LNCAP (cell line): ENCODE measurements at regions not wholly inside any gene's neighbourhood (a gene's known extent, or its start where the extent isn't known, plus 50 kb on each side); places are given as distances from the start of the nearest gene placed in this dataset.

Source experiments
- TF ChIP-seq, protein P1 (sequence below): fragments of 450-650 bp; IDR thresholded peaks from 2 replicates; pipeline ENCODE4 v1.5.1; 2017; ENCODE audit warnings: mild to moderate bottlenecking

- TF ChIP-seq, protein P1, sequence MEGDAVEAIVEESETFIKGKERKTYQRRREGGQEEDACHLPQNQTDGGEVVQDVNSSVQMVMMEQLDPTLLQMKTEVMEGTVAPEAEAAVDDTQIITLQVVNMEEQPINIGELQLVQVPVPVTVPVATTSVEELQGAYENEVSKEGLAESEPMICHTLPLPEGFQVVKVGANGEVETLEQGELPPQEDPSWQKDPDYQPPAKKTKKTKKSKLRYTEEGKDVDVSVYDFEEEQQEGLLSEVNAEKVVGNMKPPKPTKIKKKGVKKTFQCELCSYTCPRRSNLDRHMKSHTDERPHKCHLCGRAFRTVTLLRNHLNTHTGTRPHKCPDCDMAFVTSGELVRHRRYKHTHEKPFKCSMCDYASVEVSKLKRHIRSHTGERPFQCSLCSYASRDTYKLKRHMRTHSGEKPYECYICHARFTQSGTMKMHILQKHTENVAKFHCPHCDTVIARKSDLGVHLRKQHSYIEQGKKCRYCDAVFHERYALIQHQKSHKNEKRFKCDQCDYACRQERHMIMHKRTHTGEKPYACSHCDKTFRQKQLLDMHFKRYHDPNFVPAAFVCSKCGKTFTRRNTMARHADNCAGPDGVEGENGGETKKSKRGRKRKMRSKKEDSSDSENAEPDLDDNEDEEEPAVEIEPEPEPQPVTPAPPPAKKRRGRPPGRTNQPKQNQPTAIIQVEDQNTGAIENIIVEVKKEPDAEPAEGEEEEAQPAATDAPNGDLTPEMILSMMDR, result no peak
Observed at GRCh38 chr9:2285416-2286332, 270.5 kb downstream of the SMARCA2 start.

- TF ChIP-seq, protein P1, result no peak
Observed at GRCh38 chr9:2286333-2286705, 271.2 kb downstream of the SMARCA2 start.

- TF ChIP-seq, protein P1, result no peak
Observed at GRCh38 chr9:2286825-2287455, 271.8 kb downstream of the SMARCA2 start.

- TF ChIP-seq, protein P1, result no peak
Observed at GRCh38 chr9:2288309-2288708, 273.2 kb downstream of the SMARCA2 start.

DNA sequence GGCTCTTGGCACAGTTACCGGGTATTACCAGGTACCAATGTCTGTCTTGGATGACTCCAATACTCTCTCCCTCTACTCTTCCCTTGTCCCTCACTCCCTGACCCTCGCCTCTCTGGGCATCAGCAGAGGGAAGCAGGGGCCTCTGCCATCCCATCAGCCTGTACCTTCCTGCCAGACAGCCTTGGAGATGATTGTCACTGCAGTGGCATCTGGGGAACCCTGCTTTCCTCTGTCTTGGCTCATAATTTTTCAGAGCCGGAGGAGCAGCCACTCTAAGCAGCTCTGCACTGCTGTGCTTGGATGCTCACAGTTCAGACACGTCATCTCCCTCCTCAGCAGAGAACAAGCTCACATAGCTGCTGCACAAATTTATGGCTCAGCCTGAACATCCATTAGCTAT lies 274.1 kb downstream of the SMARCA2 start:
- TF ChIP-seq, protein P1, result no peak

DNA sequence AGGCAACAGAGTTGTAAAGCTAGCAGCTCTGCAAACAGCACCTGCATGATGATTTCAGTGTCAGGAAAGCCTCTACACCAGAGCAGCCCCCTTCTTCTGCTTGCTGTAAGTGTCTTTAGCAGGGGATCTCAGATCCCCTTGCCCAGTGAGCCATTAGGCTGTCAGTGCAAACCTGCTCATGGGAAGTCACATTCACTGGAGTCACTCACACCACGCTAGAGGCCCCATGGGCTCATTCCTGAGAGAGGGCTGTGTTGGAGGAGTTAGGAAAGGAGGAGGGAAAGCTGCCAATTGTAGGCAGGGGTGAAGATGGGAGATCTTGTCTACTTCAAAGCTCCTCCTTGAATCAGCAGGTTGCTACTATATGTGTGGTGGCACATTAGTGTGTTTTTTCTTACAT lies 275.2 kb downstream of the SMARCA2 start:
- TF ChIP-seq, protein P1, result no peak

DNA sequence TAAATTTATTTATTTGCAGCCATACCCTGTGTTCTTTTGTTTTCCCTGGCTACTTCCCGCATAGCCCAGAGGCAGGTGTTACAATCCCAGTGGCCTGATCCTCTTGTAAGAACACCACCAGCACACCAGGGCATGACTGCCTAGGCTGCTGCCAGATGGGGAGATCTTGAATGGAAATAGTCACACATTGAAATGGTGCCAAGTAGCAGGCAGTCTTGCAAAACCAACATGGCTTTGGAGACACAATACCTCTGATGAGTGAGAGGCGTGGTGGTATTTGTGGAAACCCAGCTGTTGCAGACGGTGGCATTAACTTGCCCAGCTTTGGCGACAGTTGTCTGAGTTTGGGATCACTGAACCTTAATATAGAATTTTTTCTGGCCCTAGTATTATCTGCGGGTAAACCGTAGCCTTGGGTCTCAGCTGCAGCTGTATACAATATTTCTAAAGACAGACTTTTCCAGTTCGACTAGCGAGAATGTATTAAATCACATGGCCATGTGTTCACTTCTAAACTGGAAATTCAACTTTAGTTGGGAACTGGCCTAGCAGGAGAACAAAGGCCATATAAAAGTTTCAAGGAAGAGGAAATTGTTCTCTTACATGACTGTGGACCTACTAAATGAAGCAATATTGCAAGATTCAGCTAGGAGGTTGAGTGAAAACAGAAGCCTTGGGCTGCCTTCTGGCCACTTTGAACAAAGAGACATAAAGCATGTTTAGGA lies 277.0 kb downstream of the SMARCA2 start:
- TF ChIP-seq, protein P1, result no peak
